Spleen (tissue), 7 donors: ENCODE measurements at regions not wholly inside any gene's neighbourhood (a gene's known extent, or its start where the extent isn't known, plus 50 kb on each side); places are given as distances from the start of the nearest gene placed in this dataset.

Source experiments
- POLR2AphosphoS5 ChIP-seq, 3 donors: sonication (generic); formaldehyde crosslinking; IDR thresholded peaks; one replicate each; pipeline ENCODE4 v1.5.1; 2017; ENCODE audit warnings: antibody characterized with exemption in 3 of 3
- TF ChIP-seq, protein P1 (sequence below), 11 experiments: fragments of 200-600 bp in 7 of 11; fragments of 450-650 bp in 4 of 11; sonication (generic) in 4 of 11; IDR thresholded peaks in 8 of 11; conservative IDR thresholded peaks in 3 of 11; 1 replicate in 7 of 11; 2 replicates in 4 of 11; pipeline versions ENCODE4 v1.4.0 to v1.8.0; 2016 to 2021; ENCODE audit warnings: antibody characterized with exemption in 11 of 11, inconsistent platforms in 4 of 11, mild to moderate bottlenecking in 1 of 11
- donor health status: DM: no; HTN: no; CAD: no; lungs with moderate emphysema.
- donor health status: DM: no; HTN: no; CAD: no.
- donor health status: DM: no; HTN: no; CAD: no.

DNA sequence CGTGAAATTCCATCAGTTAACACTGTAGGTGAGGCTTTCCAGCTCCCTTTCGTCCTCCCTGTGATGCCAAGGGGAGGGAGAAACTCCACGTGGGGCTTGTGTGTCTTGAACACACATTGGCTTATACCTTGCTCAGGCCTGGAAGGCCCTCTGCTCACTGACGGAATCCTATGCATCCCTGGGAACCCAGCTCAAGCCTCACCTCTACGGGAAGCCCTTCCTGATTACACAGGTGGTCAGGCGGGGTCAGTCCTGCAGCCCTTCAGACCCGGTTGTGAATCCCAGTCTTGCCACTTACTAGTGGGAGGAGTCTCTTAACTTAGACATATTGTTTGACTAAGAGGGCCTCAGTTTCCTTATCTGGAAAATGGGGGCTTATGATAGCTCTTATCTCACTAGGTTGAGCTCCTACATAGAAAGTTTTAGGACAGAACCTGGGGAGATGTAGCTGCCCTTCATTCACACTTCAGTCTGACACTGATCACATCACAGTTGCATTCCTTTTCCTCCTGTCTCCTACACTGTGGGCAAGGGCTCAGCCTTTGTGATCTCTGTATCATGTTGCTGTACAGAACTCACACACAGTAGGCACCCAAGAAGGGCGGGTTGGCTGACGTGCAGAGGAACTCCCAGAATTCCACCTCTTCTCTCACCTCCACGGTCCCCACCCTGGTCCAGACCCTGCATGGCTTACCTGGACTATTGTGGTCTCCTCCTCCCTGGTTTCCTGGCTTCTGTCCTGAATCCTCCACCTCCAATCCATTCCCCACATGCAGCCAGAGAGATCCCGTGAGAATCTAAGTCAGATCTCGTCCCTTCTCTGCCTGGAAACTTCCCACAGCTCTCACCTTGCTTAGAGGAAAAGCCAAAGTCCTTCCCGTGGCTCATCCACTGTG is 129.6 kb downstream of the CEBPB start:
- TF ChIP-seq, protein P1, sequence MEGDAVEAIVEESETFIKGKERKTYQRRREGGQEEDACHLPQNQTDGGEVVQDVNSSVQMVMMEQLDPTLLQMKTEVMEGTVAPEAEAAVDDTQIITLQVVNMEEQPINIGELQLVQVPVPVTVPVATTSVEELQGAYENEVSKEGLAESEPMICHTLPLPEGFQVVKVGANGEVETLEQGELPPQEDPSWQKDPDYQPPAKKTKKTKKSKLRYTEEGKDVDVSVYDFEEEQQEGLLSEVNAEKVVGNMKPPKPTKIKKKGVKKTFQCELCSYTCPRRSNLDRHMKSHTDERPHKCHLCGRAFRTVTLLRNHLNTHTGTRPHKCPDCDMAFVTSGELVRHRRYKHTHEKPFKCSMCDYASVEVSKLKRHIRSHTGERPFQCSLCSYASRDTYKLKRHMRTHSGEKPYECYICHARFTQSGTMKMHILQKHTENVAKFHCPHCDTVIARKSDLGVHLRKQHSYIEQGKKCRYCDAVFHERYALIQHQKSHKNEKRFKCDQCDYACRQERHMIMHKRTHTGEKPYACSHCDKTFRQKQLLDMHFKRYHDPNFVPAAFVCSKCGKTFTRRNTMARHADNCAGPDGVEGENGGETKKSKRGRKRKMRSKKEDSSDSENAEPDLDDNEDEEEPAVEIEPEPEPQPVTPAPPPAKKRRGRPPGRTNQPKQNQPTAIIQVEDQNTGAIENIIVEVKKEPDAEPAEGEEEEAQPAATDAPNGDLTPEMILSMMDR (IDR thresholded peaks at IDR 0.05 in 8 of 11, conservative IDR thresholded peaks at IDR 0.05 in 3 of 11) = no peak
- TF ChIP-seq POLR2AphosphoS5 (IDR thresholded peaks at IDR 0.05) = no peak
